GM21526 (cell line): ENCODE measurements at regions not wholly inside any gene's neighbourhood (a gene's known extent, or its start where the extent isn't known, plus 50 kb on each side); places are given as distances from the start of the nearest gene placed in this dataset.
"Not testable (repeated sequence)": the region's sequence is repeated elsewhere in the genome, so short reads cannot be mapped to it uniquely, and the experiment has no call there.

ENCODE experiments used
- ATAC-seq: cut with Tn5 transposase; IDR thresholded peaks from one replicate; pipeline ENCODE4 v1.9.1; 2021; ENCODE audit warnings: moderate library complexity; ENCODE audit not compliant: unreplicated experiment, low FRiP score

DNA sequence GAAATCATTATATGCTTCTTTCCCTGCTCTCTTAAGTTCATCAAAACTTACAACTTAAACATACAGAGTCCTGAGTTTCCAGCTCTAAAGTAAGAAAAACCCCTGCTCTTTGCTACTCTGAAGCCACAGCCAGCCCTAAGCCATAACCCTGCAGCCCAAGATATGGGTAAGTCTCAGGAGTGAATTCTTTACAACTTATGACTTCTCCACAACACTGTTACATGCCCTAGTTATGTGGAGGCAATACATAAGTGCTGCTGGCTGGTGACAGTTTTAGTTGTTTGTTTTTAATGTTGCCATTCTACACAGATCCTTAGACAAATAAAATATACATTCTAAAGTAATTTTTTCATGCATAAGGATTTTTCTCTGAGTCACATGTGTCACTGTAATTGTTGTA is 100.2 kb downstream of the FBXO8 start:
- ATAC-seq, result no peak

- no peak for ATAC-seq
Measured at GRCh38 chr4:174181827-174182226, 101.6 kb downstream of the FBXO8 start.

DNA sequence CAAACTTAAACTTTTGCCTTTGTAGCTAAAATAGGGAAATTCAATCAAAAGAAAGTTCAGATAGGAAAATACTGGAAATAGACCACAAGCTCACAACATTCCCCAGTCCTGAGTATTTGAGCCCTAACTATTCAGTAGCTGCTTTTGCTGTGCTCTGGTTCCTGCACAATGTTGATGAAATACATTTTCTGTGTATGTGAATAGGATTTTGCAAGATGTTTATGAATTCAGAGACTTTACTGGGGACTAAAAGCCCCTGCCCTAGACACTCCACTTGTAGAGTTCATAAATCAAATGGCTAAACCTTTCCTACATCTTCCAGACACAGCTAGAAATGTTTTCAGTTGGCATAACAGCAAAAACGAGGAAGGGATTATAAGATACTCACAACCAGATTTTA is 105.9 kb downstream of the FBXO8 start:
- no peak for ATAC-seq

GRCh38 chr4:174175836-174176235 is 107.6 kb downstream of the FBXO8 start:
- not testable (repeated sequence) for ATAC-seq

- ATAC-seq, result no peak
Measured at GRCh38 chr4:174173360-174173759, 110.1 kb downstream of the FBXO8 start.

DNA sequence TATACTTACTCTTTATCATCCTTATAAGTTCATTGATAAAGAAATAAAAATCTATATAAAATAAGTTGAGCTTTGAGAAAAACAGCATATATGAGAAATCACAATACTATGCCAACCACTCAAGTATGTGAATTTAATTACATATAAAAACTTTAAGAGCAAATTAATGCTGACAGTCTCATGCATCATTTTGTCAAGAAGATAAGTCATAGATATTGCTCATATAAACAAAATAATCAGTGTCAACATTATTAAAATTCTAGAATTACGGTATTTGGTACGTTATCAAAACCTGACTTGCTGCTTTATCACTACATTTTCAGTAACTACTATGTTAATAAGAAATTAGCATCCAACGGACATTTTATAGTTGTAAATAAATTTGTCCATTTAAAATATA is 111.2 kb downstream of the FBXO8 start:
- ATAC-seq, result no peak

DNA sequence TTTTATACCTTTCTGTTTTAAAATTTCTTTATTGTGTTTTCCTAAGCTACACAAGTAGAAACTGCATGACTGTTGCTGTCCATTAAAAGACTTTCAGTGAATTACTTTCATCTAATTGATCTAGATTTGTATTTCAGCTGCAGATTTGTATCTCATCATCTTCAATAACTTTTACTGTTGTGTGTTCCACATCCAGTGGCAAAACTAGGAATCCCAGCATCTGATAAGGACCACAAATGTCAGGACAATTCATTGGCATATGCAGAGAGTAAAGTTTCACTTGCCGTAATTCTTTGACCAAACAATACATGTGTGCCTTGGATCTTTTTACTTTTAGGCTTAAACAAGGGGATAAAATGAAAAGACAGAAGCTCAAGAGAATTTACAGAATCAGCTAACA is 112.6 kb downstream of the FBXO8 start:
- no peak for ATAC-seq

GRCh38 chr4:174170091-174170490 is 113.4 kb downstream of the FBXO8 start:
- no peak for ATAC-seq

- ATAC-seq, result no peak
Measured at GRCh38 chr4:174157106-174157607, 126.3 kb downstream of the FBXO8 start.

DNA sequence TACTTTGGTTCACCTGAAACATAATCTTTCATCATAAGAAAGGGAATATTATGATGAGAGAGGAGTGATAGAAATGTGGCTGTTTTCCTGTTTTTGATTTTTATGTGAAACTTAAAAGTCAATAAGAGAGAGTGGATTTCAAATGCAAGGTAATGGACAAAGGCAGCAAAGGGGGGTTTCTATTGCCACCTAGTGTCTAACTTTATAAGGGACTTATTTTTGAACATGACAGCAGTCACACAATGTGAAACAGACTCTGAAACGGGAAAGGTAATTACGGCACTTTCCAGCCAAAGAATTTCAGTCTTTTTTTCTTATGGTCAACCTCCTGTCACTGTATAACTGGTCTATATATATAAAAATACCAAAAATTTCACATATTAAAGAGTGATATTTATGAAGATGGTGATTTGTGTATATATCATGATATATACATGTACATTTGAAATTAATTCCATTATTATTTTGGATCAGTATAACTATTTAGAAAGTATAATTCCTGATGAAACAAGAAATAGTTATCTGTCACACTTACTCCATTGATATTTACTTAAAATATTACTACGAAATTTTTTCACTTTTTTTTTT is 127.1 kb downstream of the FBXO8 start:
- peak; percentile 92 for ATAC-seq

GRCh38 chr4:174154215-174154854 is 129.1 kb downstream of the FBXO8 start:
- no peak for ATAC-seq

DNA sequence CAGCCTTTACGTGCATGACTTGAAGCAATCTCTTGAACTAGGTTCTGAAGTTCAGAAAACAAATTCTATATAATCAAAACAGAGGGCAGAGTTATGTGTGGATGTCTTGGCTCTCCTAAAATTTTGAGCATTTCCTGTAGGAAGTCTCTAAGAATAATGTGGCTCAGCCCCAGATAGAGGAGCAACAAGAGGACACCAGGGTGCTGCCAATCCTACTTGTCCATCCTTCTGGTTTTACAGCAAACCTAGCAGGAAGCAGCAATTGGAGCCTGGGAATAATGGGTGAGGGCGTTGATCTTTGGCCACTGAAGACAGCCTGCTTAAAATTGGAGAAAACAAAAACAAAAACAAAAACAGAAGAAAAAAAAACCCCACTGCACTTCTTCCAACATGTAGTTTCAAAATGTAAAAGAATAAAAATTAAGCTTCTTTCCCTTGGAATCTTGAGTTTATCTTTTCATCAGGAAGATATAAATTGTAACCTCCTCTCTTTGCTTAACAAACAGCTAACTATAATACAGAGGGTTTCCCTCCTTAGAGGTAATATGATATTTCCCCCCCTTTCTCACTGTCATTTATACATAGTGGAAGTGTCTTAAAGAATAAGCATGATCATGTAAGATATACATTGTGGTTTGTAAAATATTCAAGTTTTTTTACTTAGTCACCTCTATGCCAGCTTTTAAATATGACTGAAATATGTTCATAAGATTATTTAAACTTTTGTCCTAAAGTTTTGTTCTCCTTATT is 130.6 kb downstream of the FBXO8 start:
- no peak for ATAC-seq

GRCh38 chr4:174147863-174148262 is 135.6 kb downstream of the FBXO8 start:
- ATAC-seq, result no peak

DNA sequence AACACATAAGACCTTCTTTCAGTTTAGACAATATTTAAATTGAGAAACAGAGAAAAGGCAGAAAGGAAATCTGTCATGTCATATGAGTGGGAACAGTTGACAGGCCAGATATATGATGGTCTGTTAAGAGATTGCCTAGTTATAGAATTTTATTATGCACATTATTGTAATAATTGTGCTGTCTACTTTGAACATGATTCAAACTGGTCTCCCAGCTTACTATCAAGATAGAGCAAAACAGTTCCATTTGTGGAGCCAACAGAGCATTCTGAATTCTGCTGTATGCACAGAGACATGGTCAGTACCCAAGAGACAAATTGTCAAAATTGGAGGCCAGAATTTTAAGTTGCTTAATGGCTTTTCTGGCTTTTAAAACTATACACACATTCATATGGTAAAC is 139.4 kb downstream of the FBXO8 start:
- ATAC-seq, result no peak

DNA sequence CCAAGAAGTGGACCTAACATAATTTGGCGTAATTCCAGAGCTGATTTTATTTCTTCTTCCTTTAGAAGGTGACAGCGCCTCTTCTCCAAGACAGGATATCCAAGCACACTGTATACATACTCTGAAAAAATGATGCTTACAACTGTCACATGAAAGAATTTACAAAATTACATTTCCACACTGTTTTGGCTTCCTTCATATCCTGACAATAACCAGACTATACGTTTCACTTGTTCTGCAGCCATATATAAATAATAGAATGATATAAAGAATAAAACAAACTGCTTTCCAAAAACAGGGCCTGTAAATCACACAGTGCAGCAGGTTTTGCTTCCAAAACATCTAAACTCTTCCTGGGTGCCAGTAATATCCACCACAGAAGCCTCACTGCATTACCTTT is 141.6 kb downstream of the FBXO8 start:
- ATAC-seq, result no peak

- ATAC-seq, result no peak
Measured at GRCh38 chr4:174138616-174139015, 144.9 kb downstream of the FBXO8 start.

DNA sequence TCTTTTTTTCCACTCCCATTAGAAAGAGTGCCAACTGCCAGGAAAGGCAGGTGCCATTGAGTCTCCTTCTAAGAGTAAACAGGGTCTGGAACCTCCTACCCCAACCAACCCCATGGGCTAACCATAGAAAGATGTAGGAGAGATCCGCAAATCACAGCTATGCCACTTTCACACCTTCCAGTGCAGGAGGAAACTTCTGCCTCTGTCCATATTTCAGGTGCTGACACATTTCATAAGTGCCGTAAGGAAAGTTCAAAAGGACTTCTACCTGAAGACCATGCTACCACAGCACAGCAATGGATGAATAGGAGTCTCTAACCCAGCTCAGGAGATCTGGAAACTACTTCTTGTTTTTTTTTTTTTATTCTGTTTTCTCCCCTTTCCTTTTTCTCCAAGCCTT is 145.8 kb downstream of the FBXO8 start:
- ATAC-seq, result no peak

DNA sequence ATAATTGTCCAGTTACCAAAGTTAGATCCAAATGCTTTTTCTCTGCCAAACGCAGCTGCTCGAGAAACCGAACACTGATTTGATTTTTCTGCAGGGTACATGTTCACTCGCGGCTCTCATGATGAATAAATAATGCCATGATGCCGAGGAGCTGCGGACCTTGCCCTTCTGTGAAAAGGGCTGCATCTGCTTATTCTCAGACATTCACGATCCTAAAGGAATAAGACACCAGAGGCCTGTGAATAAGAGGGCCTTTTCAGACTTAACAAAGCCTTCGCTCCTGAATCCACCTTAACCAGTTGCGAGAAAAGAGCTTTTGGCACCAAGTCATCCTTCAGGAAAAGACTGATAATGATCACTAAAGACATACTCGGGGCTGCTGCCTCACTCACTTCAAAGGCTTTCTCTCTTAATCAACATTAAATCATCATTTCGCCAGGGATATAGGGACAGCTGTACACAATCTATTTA is 147.5 kb downstream of the FBXO8 start:
- no peak for ATAC-seq

DNA sequence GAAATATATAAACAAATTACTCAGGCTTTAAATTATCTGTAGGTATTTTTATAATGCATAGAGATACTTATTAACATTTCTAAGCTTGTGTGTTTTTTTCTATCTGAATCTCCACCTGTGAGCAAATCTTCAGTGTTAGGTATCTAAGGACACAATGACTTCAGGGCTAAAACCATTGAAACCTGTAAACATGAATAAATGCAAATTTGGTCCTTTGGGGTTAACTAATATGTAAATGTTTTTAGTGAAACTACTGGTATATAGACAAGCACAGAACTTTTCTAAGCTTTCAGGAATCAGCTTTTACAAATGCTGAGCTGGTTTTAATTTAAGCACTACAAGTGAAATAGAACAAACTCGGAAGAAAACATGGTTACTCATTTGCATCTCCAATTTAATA is 147.9 kb downstream of the FBXO8 start:
- no peak for ATAC-seq

DNA sequence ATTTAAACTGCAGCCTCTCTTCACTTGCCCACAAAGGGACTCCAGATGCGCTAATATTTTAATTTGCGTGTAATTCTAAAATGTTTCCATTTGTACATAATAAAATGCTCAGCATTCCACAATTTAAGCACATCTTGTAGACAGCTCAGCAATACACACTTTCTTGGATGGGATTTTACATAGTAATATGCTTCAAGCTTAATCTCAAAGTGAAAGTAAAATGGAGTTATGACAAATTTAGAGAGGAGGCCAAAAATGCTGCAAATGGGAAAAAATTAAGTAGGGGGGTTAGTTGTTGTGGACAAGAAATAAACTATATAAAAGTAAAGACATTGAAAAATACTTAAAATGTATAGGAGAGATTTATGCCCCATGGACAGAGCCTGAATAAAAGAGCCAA is 149.1 kb downstream of the FBXO8 start:
- ATAC-seq, result no peak

GRCh38 chr4:174133551-174133950 is 149.9 kb downstream of the FBXO8 start:
- no peak for ATAC-seq

GRCh38 chr4:174131901-174132300 is 151.6 kb downstream of the FBXO8 start:
- no peak for ATAC-seq
